ENCODE measurements at regions not wholly inside any gene's neighbourhood (a gene's known extent, or its start where the extent isn't known, plus 50 kb on each side); places are given as distances from the start of the nearest gene placed in this dataset.

- TF ChIP-seq CTCF (conservative IDR thresholded peaks at IDR 0.05; ENCODE audit: low read length) = peak; percentile 41; the same call in 1 of the 2 replicates
- no peak for TF ChIP-seq EZH2phosphoT487 (IDR thresholded peaks at IDR 0.05; ENCODE audit: borderline replicate concordance, low read depth, low read length)
These were observed 186.5 kb downstream of the MSL3 start for GRCh38 chrX:11944501-11944900.

All from OCI-LY7 (cell line).